HepG2 (cell line): ENCODE measurements at regions not wholly inside any gene's neighbourhood (a gene's known extent, or its start where the extent isn't known, plus 50 kb on each side); places are given as distances from the start of the nearest gene placed in this dataset.

ENCODE experiments used
- ADNP ChIP-seq: sonication (generic); formaldehyde crosslinking; IDR thresholded peaks from 2 replicates; pipeline ENCODE4 v1.4.0; 2020; ENCODE audit warnings: missing genetic modification reagents
- DRAP1 ChIP-seq: IDR thresholded peaks from 2 replicates; pipeline ENCODE4 v1.6.1; 2016; ENCODE audit warnings: missing genetic modification reagents, missing compliant biosample characterization
- E2F1 ChIP-seq: sonication (generic); formaldehyde crosslinking; IDR thresholded peaks from 2 replicates; pipeline ENCODE4 v1.5.0; 2020; ENCODE audit warnings: missing genetic modification reagents
- ETV6 ChIP-seq: sonication (generic); formaldehyde crosslinking; conservative IDR thresholded peaks from 2 replicates; pipeline ENCODE4 v1.4.0; 2020; ENCODE audit warnings: missing genetic modification reagents
- JUND ChIP-seq: sonication (generic); formaldehyde crosslinking; IDR thresholded peaks from 2 replicates; pipeline ENCODE4 v1.8.0; 2022; ENCODE audit warnings: mild to moderate bottlenecking, missing genetic modification reagents
- LRRFIP1 ChIP-seq: sonication (generic); formaldehyde crosslinking; conservative IDR thresholded peaks from 2 replicates; pipeline ENCODE4 v1.4.0; 2020; ENCODE audit warnings: missing genetic modification reagents
- MIXL1 ChIP-seq: IDR thresholded peaks from 2 replicates; pipeline ENCODE4 v1.6.1; 2016
- NCOA2 ChIP-seq: sonication (generic); formaldehyde crosslinking; IDR thresholded peaks from 2 replicates; pipeline ENCODE4 v1.8.0; 2022; ENCODE audit warnings: inconsistent platforms
- NFE2L1 ChIP-seq: sonication (generic); formaldehyde crosslinking; IDR thresholded peaks from 2 replicates; pipeline ENCODE4 v1.4.0; 2020; ENCODE audit warnings: missing genetic modification reagents, mild to moderate bottlenecking, borderline replicate concordance
- NR2F6 ChIP-seq, 2 experiments: IDR thresholded peaks; 2 replicates each; pipeline ENCODE4 v1.6.1; 2016; ENCODE audit warnings: antibody characterized with exemption in 1 of 2, mild to moderate bottlenecking in 1 of 2
- PCBP1 ChIP-seq: fragments of 200-400 bp; formaldehyde crosslinking; IDR thresholded peaks from 2 replicates; pipeline ENCODE4 v1.6.1; 2017; ENCODE audit warnings: mild to moderate bottlenecking, low read depth, low read length, borderline replicate concordance
- RARA ChIP-seq: IDR thresholded peaks from 2 replicates; pipeline ENCODE4 v1.6.1; 2016; ENCODE audit warnings: missing genetic modification reagents, missing compliant biosample characterization
- RBAK ChIP-seq: sonication (generic); formaldehyde crosslinking; IDR thresholded peaks from 2 replicates; pipeline ENCODE4 v1.5.1; 2020; ENCODE audit warnings: mild to moderate bottlenecking, missing genetic modification reagents
- RXRB ChIP-seq: IDR thresholded peaks from 2 replicates; pipeline ENCODE4 v1.6.1; 2016; ENCODE audit warnings: borderline replicate concordance, missing genetic modification reagents, missing compliant biosample characterization
- SMAD3 ChIP-seq: sonication (generic); formaldehyde crosslinking; IDR thresholded peaks from 2 replicates; pipeline ENCODE4 v1.4.0; 2020; ENCODE audit warnings: missing genetic modification reagents
- SPEN ChIP-seq: sonication (generic); formaldehyde crosslinking; IDR thresholded peaks from 2 replicates; pipeline ENCODE4 v1.5.1; 2020; ENCODE audit warnings: low read depth, mild to moderate bottlenecking, missing genetic modification reagents
- ZEB1 ChIP-seq: IDR thresholded peaks from 2 replicates; pipeline ENCODE4 v1.6.1; 2012; ENCODE audit warnings: mild to moderate bottlenecking, low read depth, inconsistent platforms; ENCODE audit not compliant: insufficient replicate concordance
- ZNF292 ChIP-seq: sonication (generic); formaldehyde crosslinking; IDR thresholded peaks from 2 replicates; pipeline ENCODE4 v1.8.1; 2022; ENCODE audit warnings: mild to moderate bottlenecking, low read depth, missing genetic modification reagents, borderline replicate concordance
- ZNF567 ChIP-seq: sonication (generic); formaldehyde crosslinking; IDR thresholded peaks from 2 replicates; pipeline ENCODE4 v1.8.1; 2023; ENCODE audit warnings: mild to moderate bottlenecking, missing genetic modification reagents, borderline replicate concordance
- ZNF572 ChIP-seq: sonication (generic); formaldehyde crosslinking; IDR thresholded peaks from 2 replicates; pipeline ENCODE4 v1.5.1; 2020; ENCODE audit warnings: mild to moderate bottlenecking, missing genetic modification reagents
- ZNF614 ChIP-seq: IDR thresholded peaks from 2 replicates; pipeline ENCODE4 v1.6.1; 2018; ENCODE audit warnings: missing biosample characterization, missing genetic modification reagents, inconsistent platforms, borderline replicate concordance
- ZNF775 ChIP-seq: sonication (generic); formaldehyde crosslinking; IDR thresholded peaks from 2 replicates; pipeline ENCODE4 v1.4.0; 2020; ENCODE audit warnings: missing genetic modification reagents, mild to moderate bottlenecking, moderate library complexity, borderline replicate concordance
- ZNF776 ChIP-seq: sonication (generic); formaldehyde crosslinking; IDR thresholded peaks from 2 replicates; pipeline ENCODE4 v1.4.0; 2020; ENCODE audit warnings: mild to moderate bottlenecking, missing genetic modification reagents
- ZNF841 ChIP-seq: sonication (generic); formaldehyde crosslinking; IDR thresholded peaks from 2 replicates; pipeline ENCODE4 v1.8.1; 2023; ENCODE audit warnings: missing genetic modification reagents, borderline replicate concordance
- ZSCAN5A ChIP-seq: sonication (generic); formaldehyde crosslinking; IDR thresholded peaks from 2 replicates; pipeline ENCODE4 v1.8.0; 2022; ENCODE audit warnings: mild to moderate bottlenecking, missing genetic modification reagents, borderline replicate concordance
- ZZZ3 ChIP-seq: sonication (generic); formaldehyde crosslinking; IDR thresholded peaks from 2 replicates; pipeline ENCODE4 v1.4.0; 2020; ENCODE audit warnings: missing genetic modification reagents, mild to moderate bottlenecking, borderline replicate concordance

GRCh38 chr3:188021502-188022040, 132.4 kb upstream of the LPP start (continued):
- TF ChIP-seq NFE2L1 (CRISPR knock-in tag) (no peak), RBAK (no peak), PCBP1 (no peak), ZEB1 (no peak), SPEN (CRISPR knock-in tag) (no peak), ZZZ3 (CRISPR knock-in tag) (no peak), ZNF775 (no peak), ZNF841 (no peak), MIXL1 (CRISPR knock-in tag) (0 out of 2 replicates have a peak, but pooled peaks have one; percentile 17), ZSCAN5A (CRISPR knock-in tag) (no peak; the same call in 1 of the 2 replicates), LRRFIP1 (CRISPR knock-in tag) (no peak), NCOA2 (peak; percentile 78), E2F1 (0 out of 2 replicates have a peak, but pooled peaks have one; percentile 38), NR2F6 (IDR thresholded peaks at IDR 0.05) (peak; percentile 31; the same call in 1 of the 2 replicates), NR2F6 (CRISPR knock-in tag; IDR thresholded peaks at IDR 0.05) (peak; percentile 40; the same call in 1 of the 2 replicates), ZNF292 (CRISPR knock-in tag) (peak; percentile 27; the same call in 1 of the 2 replicates), ETV6 (CRISPR knock-in tag) (no peak; the same call in 1 of the 2 replicates), DRAP1 (CRISPR knock-in tag) (peak; percentile 13; the same call in 1 of the 2 replicates), ADNP (CRISPR knock-in tag) (no peak), ZNF572 (no peak), ZNF567 (CRISPR knock-in tag) (no peak), ZNF614 (CRISPR knock-in tag) (peak; percentile 19; the same call in 1 of the 2 replicates), RARA (peak; percentile 53), SMAD3 (CRISPR knock-in tag) (peak; percentile 53; the same call in 1 of the 2 replicates), ZNF776 (CRISPR knock-in tag) (no peak), JUND (CRISPR knock-in tag) (no peak; the same call in 1 of the 2 replicates), RXRB (CRISPR knock-in tag) (0 out of 2 replicates have a peak, but pooled peaks have one; percentile 56)
